ENCODE measurements at regions not wholly inside any gene's neighbourhood (a gene's known extent, or its start where the extent isn't known, plus 50 kb on each side); places are given as distances from the start of the nearest gene placed in this dataset.

- Mint-ChIP-seq H3K4me3 (no peak overlapping the region), H3K27me3 (ENCODE audit: low read depth) (no peaks in the 10 kb centered on the region), H3K9me3 (no peaks in the 10 kb centered on the region), H3K4me1 (peaks cover 3% of the 10 kb centered on the region), H3K36me3 (ENCODE audit: low read depth) (no peaks in the 10 kb centered on the region), H3K27ac (ENCODE audit: unreplicated experiment) (no peak overlapping the region)
- no peak for DNase-seq (ENCODE audit: low read depth, low spot score)
- TF ChIP-seq CTCF (conservative IDR thresholded peaks at IDR 0.05), result no peak
Observed at GRCh38 chr14:71395151-71395604, 487.9 kb downstream of the PCNX1 start.

- TF ChIP-seq CTCF (conservative IDR thresholded peaks at IDR 0.05), result no peak
- no peak overlapping the region for H3K27ac Mint-ChIP-seq (ENCODE audit: unreplicated experiment)
Observed at GRCh38 chr14:71395636-71396035, 488.4 kb downstream of the PCNX1 start.

GRCh38 chr14:71396050-71396677 is 488.9 kb downstream of the PCNX1 start:
- H3K9me3 Mint-ChIP-seq, result no peaks in the 10 kb centered on the region
- H3K27ac Mint-ChIP-seq (ENCODE audit: unreplicated experiment), result no peak overlapping the region
- H3K27me3 Mint-ChIP-seq (ENCODE audit: low read depth), result no peaks in the 10 kb centered on the region
- H3K4me1 Mint-ChIP-seq, result peaks cover 3% of the 10 kb centered on the region
- DNase-seq (ENCODE audit: low read depth, low spot score), result no peak
- no peaks in the 10 kb centered on the region for H3K36me3 Mint-ChIP-seq (ENCODE audit: low read depth)
- no peak overlapping the region for H3K4me3 Mint-ChIP-seq
- no peak for TF ChIP-seq CTCF (conservative IDR thresholded peaks at IDR 0.05)

More at GRCh38 chr14:71395636-71396035, 488.4 kb downstream of the PCNX1 start:
- no peak for DNase-seq (ENCODE audit: low read depth, low spot score)
- no peak overlapping the region for H3K4me3 Mint-ChIP-seq
- H3K27me3 Mint-ChIP-seq (ENCODE audit: low read depth), result no peaks in the 10 kb centered on the region
- H3K36me3 Mint-ChIP-seq (ENCODE audit: low read depth), result no peaks in the 10 kb centered on the region
- H3K9me3 Mint-ChIP-seq, result no peaks in the 10 kb centered on the region
- peaks cover 3% of the 10 kb centered on the region for H3K4me1 Mint-ChIP-seq

GRCh38 chr14:71397371-71397770 is 490.1 kb downstream of the PCNX1 start:
- Mint-ChIP-seq H3K27ac (ENCODE audit: unreplicated experiment) (no peak overlapping the region), H3K4me1 (peaks cover 3% of the 10 kb centered on the region), H3K27me3 (ENCODE audit: low read depth) (no peaks in the 10 kb centered on the region), H3K4me3 (no peak overlapping the region), H3K9me3 (no peaks in the 10 kb centered on the region), H3K36me3 (ENCODE audit: low read depth) (no peaks in the 10 kb centered on the region)
- no peak for TF ChIP-seq CTCF (conservative IDR thresholded peaks at IDR 0.05)
- DNase-seq (ENCODE audit: low read depth, low spot score), result no peak

- Mint-ChIP-seq H3K27me3 (ENCODE audit: low read depth) (no peaks in the 10 kb centered on the region), H3K9me3 (no peaks in the 10 kb centered on the region), H3K4me1 (peaks cover 3% of the 10 kb centered on the region), H3K4me3 (no peak overlapping the region), H3K36me3 (ENCODE audit: low read depth) (no peaks in the 10 kb centered on the region), H3K27ac (ENCODE audit: unreplicated experiment) (no peak overlapping the region)
- DNase-seq (ENCODE audit: low read depth, low spot score), result no peak
- no peak for TF ChIP-seq CTCF (conservative IDR thresholded peaks at IDR 0.05)
Observed at GRCh38 chr14:71398450-71398849, 491.2 kb downstream of the PCNX1 start.

All from neural crest cell (in vitro differentiated cells).